Uterus (tissue), 2 donors: ENCODE measurements at regions not wholly inside any gene's neighbourhood (a gene's known extent, or its start where the extent isn't known, plus 50 kb on each side); places are given as distances from the start of the nearest gene placed in this dataset.

Experiments
- CTCF ChIP-seq, 4 experiments: fragments of 200-600 bp in 2 of 4; fragments of 450-650 bp in 2 of 4; sonication (generic) in 2 of 4; IDR thresholded peaks; one replicate each; pipeline ENCODE4 v1.5.1; 2016 to 2019; ENCODE audit warnings: antibody characterized with exemption in 4 of 4, mild to moderate bottlenecking in 2 of 4, moderate library complexity in 1 of 4
- POLR2A ChIP-seq, 2 donors: fragments of 450-650 bp; IDR thresholded peaks; one replicate each; pipeline ENCODE4 v1.6.1; 2016; ENCODE audit warnings: antibody characterized with exemption in 2 of 2, mild to moderate bottlenecking in 1 of 2, moderate library complexity in 1 of 2

GRCh38 chr11:109077291-109077920 is 344.6 kb upstream of the C11orf87 start:
- TF ChIP-seq CTCF (IDR thresholded peaks at IDR 0.05) (no peak), POLR2A (IDR thresholded peaks at IDR 0.05) (no peak)
